ENCODE measurements at regions not wholly inside any gene's neighbourhood (a gene's known extent, or its start where the extent isn't known, plus 50 kb on each side); places are given as distances from the start of the nearest gene placed in this dataset.

- TF ChIP-seq CTCF (optimal IDR thresholded peaks at IDR 0.05 in 1 of 3, IDR thresholded peaks at IDR 0.05 in 1 of 3, conservative IDR thresholded peaks at IDR 0.05 in 1 of 3; ENCODE audit: extremely low read depth in 1 of 3, insufficient read depth in 2 of 3, low read length in 3 of 3) (no peak), EZH2 (IDR thresholded peaks at IDR 0.05; ENCODE audit: low read length) (no peak)
Measured at GRCh38 chr7:117929237-117929636, 56.0 kb upstream of the CTTNBP2 start.

All from keratinocyte (primary cell).